CD4-positive, alpha-beta T cell treated with Interleukin-2 at 100 ng/mL for 4 hours (primary cell): ENCODE measurements at regions not wholly inside any gene's neighbourhood (a gene's known extent, or its start where the extent isn't known, plus 50 kb on each side); places are given as distances from the start of the nearest gene placed in this dataset.

Experiments
- DNase-seq: peaks from one replicate; pipeline ENCODE4 v3.0.0-alpha.2; 2020; ENCODE audit warnings: low spot score

- DNase-seq: no peak
These were observed 102.3 kb upstream of the F3 start for GRCh38 chr1:94643819-94644218.

DNA sequence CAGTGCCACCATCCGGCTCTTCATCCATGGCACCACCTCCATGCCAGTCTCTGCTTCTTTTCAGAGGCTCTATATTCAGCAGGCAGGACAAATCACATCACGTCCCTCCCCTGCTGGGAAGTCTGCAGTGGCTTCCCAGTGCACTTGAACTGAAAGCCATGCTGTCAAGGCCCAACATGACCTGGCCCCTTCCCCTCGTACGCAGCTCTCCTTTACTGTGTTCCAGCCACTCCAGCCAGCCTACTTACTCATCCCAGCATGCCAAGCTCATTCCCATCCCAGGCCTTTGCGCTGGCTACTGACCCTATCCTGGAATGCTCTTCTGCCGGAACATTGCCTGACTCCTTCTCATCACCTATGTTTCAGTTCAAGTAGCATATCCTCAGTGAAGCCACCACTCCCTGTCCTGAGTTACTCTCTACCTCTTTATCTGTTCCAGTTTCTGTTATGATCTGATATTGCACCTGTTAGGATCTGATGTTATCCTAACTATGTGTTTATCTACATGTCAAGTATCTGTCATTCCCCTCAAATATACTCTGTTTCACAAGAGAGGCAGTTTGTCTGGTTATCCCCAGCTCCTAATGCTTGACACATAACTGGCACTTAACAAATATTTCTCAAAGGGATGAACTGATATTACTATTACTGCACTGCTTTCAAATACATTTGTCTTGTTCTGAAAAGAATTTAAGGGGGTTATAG is 101.2 kb upstream of the F3 start:
- no peak for DNase-seq

DNA sequence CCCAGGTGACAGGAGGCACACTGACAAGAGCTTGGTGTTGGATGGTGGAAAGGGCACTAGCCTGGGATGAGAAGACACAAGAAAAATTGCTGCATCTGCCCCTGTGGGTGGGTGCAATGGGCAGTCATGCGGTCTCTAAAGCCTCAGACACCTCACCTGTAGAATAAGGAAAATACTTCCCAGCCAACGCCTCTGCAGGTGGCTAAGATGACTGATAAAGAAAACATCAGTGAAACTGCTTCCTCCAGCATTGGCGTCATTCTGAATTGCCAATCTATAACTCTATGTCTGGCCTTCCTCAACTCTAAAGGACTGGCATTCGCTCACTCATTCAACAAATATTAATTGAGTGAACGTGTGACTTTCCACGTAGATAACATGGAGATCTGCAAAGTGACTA is 100.4 kb upstream of the F3 start:
- DNase-seq: no peak

GRCh38 chr1:94640125-94640524 is 98.6 kb upstream of the F3 start:
- DNase-seq: no peak

- DNase-seq: no peak
These were observed 95.6 kb upstream of the F3 start for GRCh38 chr1:94637121-94637520.

- DNase-seq: no peak
These were observed 95.1 kb upstream of the F3 start for GRCh38 chr1:94636624-94637023.

- DNase-seq: no peak
These were observed 94.5 kb upstream of the F3 start for GRCh38 chr1:94636100-94636499.

DNA sequence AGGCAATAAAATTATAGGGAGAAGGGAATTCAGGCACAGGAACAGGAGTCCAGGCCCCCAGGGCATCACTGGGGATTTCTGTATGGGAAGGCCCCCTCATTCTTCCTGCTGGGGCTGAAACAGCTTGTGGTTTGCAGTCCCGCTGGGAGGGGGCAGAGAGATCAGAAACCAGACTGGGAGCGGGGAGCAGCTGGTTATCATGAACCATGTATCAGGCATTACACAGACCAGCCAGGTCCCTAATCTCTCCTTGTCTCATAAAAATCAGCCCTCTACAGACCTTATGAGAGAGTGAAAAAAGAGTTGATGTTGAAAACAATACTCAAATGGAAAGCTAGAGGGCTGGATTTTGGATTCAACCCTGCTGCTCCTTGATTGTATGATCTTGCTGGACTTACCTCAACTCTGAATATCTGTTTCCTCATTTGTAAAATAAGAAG is 93.4 kb upstream of the F3 start:
- DNase-seq: no peak

DNA sequence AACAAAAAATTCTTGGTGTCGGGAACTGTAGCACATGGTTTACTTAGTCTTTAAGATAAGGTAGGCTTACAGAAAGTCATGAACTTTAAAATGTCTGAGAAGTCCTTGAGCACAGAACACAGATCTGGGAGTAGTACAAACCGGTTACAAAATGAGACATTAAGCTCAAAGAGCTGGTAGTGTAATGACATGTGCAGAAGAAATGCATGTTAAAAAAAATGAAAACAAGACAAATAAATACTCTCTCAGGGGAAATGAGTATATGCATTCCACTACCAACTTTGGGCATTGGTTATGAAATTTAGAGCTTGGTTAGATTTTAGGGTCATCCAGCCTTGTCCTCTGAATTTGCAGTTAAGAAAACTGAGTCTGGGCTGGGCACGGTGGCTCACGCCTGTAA is 91.5 kb upstream of the F3 start:
- no peak for DNase-seq

DNA sequence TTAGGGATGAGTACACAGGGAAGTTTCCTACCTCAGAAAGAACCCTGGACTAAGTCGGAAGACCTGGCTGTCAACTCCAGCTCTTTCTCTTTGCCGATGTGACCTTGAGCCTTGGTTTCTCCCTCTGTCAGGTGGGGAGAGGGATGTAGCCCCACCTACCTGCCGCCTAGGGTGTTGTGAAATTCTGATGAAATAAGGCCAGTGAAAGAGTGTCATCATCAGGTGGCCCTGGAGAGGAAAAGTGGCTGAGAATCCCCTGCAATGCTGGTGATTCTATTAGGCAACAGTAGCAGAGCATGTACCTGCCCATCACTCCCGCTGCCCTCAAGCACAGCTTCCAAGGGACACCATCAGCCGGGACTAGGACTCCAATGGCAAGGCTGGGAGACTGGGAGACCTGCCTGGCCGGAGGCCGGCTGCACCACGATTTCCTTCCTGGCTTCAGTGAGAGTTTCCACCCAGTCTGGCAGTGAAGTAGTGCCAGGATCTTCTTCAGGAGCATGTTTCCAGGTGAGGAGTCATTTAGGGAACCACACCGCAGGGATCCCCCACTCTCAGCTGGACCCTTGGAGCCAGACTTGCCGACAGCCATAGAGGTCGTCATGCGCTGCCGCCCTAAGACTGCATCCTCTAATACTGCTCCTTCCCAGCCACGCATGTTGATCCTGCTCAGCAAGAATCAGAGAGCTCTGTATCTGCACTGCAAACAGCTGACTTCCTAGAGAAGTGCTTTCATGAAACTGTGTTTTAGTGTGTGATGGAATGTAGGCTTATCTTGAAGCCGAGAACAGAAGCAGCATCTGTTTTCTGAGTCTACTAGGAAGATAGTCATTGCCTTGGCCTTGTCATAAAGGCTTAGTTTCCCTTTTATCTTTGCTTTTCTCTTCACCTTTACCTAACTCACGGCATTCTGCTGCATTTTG is 88.0 kb upstream of the F3 start:
- no peak for DNase-seq

- no peak for DNase-seq
These were observed 86.9 kb upstream of the F3 start for GRCh38 chr1:94628499-94628843.

DNA sequence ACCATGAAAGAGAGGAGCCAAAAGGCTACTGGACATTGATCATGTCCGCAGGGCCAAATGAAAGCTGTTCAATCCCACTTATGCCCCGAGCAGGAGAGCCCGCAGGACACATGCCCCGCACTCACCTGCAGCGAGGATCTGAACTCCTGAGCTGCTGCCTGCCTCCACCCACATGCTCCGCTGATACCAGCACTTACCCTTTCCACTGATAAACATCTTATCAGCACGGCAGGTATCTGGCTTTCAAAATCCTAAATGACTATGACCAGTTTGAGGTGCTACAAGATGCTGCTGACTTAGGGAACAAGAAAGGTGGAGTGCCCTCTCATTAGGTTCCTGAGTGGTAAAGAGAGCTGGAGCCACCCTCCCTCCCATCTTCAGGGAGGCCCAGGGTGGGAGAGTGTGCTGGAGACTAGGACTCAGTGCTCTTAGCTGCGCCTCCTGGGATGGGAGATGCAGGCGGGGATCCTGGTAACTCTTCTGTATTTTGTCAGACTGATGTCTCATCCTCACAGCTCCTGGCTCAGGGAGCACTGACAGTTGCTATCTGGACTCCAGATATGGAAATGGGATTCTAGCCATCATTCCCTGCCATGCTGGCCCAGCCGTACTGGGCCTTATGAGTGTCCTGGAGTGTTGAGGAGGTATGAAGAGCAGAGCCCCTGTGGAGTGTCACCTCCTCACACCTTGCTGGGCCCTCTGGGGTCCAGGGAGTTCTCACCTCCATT is 86.4 kb upstream of the F3 start:
- DNase-seq: no peak

- DNase-seq: no peak
These were observed 82.6 kb upstream of the F3 start for GRCh38 chr1:94624203-94624602.

GRCh38 chr1:94623560-94624148 is 82.1 kb upstream of the F3 start:
- DNase-seq: no peak

- DNase-seq: no peak
These were observed 81.2 kb upstream of the F3 start for GRCh38 chr1:94622757-94623156.

DNA sequence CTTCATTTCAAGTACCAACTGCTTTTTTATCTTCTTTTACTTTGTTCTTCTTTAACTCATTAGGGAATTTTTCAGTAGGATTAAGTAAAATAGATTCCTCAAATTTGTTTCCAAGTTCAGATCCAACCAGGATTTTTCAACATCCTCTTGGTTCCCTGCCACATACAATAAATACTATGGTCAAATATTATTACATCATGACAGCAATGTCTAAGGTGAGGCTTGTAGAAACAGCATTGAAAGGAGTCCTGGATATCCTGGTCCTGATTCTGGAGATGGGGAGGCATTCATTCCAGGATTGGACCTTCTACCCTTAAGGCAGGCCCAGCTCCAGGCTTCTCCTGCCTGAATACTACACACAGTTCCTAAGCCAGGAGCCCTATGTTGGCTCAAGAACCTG is 80.2 kb upstream of the F3 start:
- DNase-seq: no peak

DNA sequence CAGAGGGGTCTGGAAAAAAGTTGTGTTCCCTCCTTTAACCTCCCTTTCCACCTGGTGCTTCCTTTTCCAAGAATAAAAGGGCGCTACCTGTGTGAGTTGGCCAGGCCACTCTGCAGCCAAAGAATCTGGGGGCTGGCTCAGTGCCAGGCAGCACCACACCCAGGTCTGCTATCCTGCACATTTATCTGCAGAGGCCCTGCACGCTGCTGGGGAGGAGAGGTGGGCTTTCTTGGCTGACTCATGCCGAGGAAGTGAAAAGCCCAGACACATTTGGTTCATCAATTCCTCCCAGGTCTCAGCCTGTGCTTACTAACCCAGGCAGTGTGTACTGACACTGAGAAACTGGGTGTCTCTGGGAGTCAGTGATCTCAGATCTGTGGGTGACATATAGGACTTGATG is 79.8 kb upstream of the F3 start:
- DNase-seq: no peak

DNA sequence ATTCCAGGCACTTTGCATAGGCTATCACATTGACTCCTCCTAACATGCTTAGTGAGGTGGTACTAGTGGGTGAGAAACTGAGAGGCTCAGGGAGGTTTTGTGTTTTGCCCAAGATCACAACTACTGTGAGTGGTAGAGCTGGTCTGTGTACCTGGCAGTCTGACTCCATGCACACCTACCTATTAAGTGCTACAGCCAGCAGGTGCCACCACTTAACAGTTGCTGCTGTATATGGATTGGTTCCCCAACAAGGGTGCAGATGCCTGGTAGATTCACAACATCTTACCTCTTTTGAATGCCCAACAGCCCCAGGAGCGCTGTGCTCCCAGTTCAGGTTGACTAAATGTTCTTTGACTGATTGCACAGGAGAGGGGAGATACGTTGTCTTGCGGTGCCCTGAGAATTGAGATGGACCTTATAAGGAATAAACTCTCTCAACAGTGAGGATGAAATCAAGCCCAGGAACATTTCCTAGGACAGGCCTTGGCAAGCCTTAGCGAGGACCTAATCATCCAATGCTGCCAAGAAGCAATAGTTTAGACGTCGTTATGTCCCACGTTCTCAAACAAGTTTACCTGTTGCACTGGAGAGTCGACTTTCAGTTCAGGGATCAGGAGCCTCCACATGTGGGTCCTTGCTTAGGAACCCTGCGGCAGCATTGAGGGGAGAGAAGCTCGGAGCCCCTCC is 78.9 kb upstream of the F3 start:
- no peak for DNase-seq

DNA sequence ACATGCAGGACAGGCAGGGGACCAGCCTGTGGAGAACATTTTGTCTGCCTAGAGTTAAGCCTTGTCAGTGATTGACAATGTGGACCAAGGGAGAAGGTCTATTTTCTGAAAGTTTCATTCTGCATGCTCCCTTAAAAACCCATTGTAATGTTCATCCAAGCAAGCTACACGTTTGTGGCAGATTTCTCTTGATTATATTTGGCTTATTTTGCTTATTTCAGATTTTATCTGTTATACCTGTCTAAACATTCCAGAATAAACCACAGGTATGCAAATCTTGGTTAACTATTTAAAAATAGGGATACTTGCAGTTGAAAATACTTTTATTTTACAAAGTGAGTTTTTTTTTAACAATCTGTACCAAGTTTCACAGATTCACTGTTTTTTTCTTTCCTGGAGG is 78.2 kb upstream of the F3 start:
- no peak for DNase-seq

- no peak for DNase-seq
These were observed 76.6 kb upstream of the F3 start for GRCh38 chr1:94617957-94618739.

- no peak for DNase-seq
These were observed 75.7 kb upstream of the F3 start for GRCh38 chr1:94617134-94617805.
